Activated naive CD8-positive, alpha-beta T cell treated with anti-CD3 and anti-CD28 coated beads, Interleukin-2, amount 50 U/mL, for 24 hours (primary cell): ENCODE measurements at regions not wholly inside any gene's neighbourhood (a gene's known extent, or its start where the extent isn't known, plus 50 kb on each side); places are given as distances from the start of the nearest gene placed in this dataset.
"Not testable (repeated sequence)": the region's sequence is repeated elsewhere in the genome, so short reads cannot be mapped to it uniquely, and the experiment has no call there.

Experiments used
- ATAC-seq: fragments of 150-1000 bp; cut with Tn5 transposase; one replicate; pipeline ENCODE4 v1.10.0; 2021
- DNase-seq: peaks from one replicate; pipeline ENCODE4 v3.0.0; 2021
- H3K27ac Mint-ChIP-seq: one replicate; pipeline ENCODE4 v1.8.0; 2021; ENCODE audit warnings: mild to moderate bottlenecking, mixed read lengths
- H3K27me3 Mint-ChIP-seq: one replicate; pipeline ENCODE4 v1.8.0; 2021; ENCODE audit warnings: mixed read lengths
- H3K36me3 Mint-ChIP-seq: one replicate; pipeline ENCODE4 v1.8.0; 2021; ENCODE audit warnings: low read depth, mixed read lengths
- H3K4me1 Mint-ChIP-seq: one replicate; pipeline ENCODE4 v1.8.0; 2021; ENCODE audit warnings: mixed read lengths
- H3K4me3 Mint-ChIP-seq: one replicate; pipeline ENCODE4 v1.8.0; 2021; ENCODE audit warnings: mild to moderate bottlenecking, moderate library complexity, mixed read lengths
- H3K9me3 Mint-ChIP-seq: one replicate; pipeline ENCODE4 v1.8.0; 2021; ENCODE audit warnings: mixed read lengths

- H3K27ac Mint-ChIP-seq: no peak overlapping the region
- no peak for DNase-seq
- no peaks in the 10 kb centered on the region for H3K36me3 Mint-ChIP-seq
- no peak overlapping the region for H3K4me3 Mint-ChIP-seq
- H3K27me3 Mint-ChIP-seq: no peaks in the 10 kb centered on the region
- no peaks in the 10 kb centered on the region for H3K9me3 Mint-ChIP-seq
- H3K4me1 Mint-ChIP-seq: peaks cover 13% of the 10 kb centered on the region
- no peak for ATAC-seq
These were observed 125.6 kb downstream of the BANF2 start for GRCh38 chr20:17825252-17825959.

DNA sequence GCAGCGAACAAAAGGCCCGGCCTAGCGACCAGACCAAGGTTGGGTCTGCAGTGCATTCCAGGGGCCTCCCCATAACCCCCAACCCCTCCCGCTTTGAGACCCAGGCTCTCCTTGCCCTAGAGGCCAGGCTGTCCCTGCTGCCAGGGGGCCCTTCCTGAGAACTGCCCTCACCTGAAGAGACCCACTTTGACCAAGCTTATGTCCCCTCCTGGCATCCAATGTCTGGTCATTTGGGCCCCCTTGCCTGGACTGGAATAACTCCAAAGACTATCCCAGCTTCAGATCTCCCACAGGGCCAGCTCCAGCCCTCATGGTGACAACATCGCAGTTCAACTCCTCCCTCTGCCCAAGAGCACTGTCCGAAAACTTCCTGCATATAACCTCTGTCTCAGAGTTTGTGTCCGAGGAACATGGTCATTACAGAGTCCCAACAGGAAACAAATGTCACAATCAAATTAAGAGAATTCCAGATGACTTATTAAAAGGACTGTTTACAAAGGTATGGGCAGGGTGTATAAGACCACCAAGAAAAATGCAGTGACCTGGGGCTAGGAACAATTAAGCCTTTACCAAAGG, 125.0 kb downstream of the BANF2 start:
- H3K27me3 Mint-ChIP-seq: no peaks in the 10 kb centered on the region
- H3K27ac Mint-ChIP-seq: no peak overlapping the region
- H3K4me1 Mint-ChIP-seq: peaks cover 13% of the 10 kb centered on the region
- no peak overlapping the region for H3K4me3 Mint-ChIP-seq
- no peaks in the 10 kb centered on the region for H3K9me3 Mint-ChIP-seq
- ATAC-seq: no peak
- no peaks in the 10 kb centered on the region for H3K36me3 Mint-ChIP-seq
- DNase-seq: no peak

- H3K27ac Mint-ChIP-seq: no peak overlapping the region
- peaks cover 5% of the 10 kb centered on the region for H3K9me3 Mint-ChIP-seq
- H3K4me3 Mint-ChIP-seq: no peak overlapping the region
- no peaks in the 10 kb centered on the region for H3K27me3 Mint-ChIP-seq
- H3K36me3 Mint-ChIP-seq: no peaks in the 10 kb centered on the region
- peaks cover 13% of the 10 kb centered on the region for H3K4me1 Mint-ChIP-seq
- DNase-seq (no peak), ATAC-seq (no peak)
These were observed 123.8 kb downstream of the BANF2 start for GRCh38 chr20:17823409-17824144.

GRCh38 chr20:17822540-17823408, 123.0 kb downstream of the BANF2 start:
- H3K4me1 Mint-ChIP-seq: peaks cover 13% of the 10 kb centered on the region
- DNase-seq (no peak), ATAC-seq (no peak)
- H3K4me3 Mint-ChIP-seq: no peak overlapping the region
- H3K27ac Mint-ChIP-seq: no peak overlapping the region
- H3K9me3 Mint-ChIP-seq: peaks cover 5% of the 10 kb centered on the region
- no peaks in the 10 kb centered on the region for H3K36me3 Mint-ChIP-seq
- H3K27me3 Mint-ChIP-seq: no peaks in the 10 kb centered on the region

GRCh38 chr20:17822039-17822438, 122.3 kb downstream of the BANF2 start:
- DNase-seq: no peak
- peaks cover 5% of the 10 kb centered on the region for H3K9me3 Mint-ChIP-seq
- no peak for ATAC-seq
- peaks cover 13% of the 10 kb centered on the region for H3K4me1 Mint-ChIP-seq
- H3K27ac Mint-ChIP-seq: no peak overlapping the region
- no peak overlapping the region for H3K4me3 Mint-ChIP-seq
- H3K36me3 Mint-ChIP-seq: no peaks in the 10 kb centered on the region
- no peaks in the 10 kb centered on the region for H3K27me3 Mint-ChIP-seq

DNA sequence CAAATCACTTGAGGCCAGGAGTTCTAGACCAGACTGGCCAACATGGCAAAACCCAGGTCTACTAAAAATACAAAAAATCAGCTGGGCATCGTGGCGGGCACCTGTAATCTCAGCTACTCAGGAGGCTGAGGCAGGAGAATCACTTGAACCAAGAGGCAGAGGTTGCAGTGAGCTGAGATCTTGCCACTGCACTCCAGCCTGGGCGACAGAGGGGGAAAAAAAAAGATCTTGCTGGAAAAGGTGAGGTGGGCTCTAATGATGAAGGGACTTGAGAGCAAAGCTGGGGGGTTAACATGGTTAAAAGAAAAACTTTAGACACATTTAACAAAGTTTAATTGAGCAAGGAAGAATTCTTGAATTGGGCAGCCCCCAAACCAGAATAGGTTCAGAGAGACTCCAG, 121.8 kb downstream of the BANF2 start:
- H3K4me1 Mint-ChIP-seq: peaks cover 11% of the 10 kb centered on the region
- H3K27ac Mint-ChIP-seq, H3K9me3 Mint-ChIP-seq, H3K27me3 Mint-ChIP-seq, ATAC-seq, H3K4me3 Mint-ChIP-seq, H3K36me3 Mint-ChIP-seq, DNase-seq: not testable (repeated sequence)

DNA sequence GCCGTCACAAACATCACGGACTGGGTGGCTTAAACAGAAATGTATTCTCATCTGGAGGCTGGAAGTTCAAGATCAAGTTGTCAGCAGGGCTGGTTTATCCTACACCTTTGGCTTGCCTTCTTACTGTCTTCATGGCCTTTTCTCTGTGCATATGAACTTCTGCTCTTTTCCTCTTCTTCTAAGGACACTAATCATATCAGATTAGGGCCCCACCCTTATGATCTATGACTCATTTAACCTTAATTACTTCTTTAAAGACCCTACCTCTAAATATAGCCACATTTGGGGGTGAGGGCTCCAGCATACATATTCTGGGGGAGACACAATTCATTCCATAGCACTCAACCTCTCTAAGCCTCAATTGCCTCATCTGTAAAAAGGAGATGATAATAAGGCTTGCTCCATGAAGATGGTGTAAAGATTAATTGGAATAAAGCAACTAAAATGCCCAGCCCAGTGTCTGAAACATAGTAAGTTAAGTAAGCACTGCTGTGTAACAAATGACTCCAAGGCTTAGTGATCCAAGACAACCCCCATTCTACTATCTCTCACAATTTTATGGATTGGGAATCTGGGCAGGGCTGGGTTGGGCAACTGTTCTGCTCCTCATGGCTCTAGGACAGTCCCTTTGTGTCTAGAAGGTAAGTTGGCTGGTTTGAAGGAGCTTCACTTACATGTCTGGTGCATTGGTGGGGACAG, 119.8 kb downstream of the BANF2 start:
- Mint-ChIP-seq H3K36me3 (no peaks in the 10 kb centered on the region), H3K4me1 (no peaks in the 10 kb centered on the region), H3K27ac (no peak overlapping the region), H3K27me3 (no peaks in the 10 kb centered on the region), H3K9me3 (peaks cover 5% of the 10 kb centered on the region), H3K4me3 (no peak overlapping the region)
- DNase-seq (no peak), ATAC-seq (no peak)

- Mint-ChIP-seq H3K4me1 (no peaks in the 10 kb centered on the region), H3K27ac (no peak overlapping the region), H3K9me3 (peaks cover 5% of the 10 kb centered on the region), H3K27me3 (no peaks in the 10 kb centered on the region), H3K36me3 (no peaks in the 10 kb centered on the region), H3K4me3 (no peak overlapping the region)
- ATAC-seq (no peak), DNase-seq (no peak)
These were observed 118.4 kb downstream of the BANF2 start for GRCh38 chr20:17818187-17818586.

DNA sequence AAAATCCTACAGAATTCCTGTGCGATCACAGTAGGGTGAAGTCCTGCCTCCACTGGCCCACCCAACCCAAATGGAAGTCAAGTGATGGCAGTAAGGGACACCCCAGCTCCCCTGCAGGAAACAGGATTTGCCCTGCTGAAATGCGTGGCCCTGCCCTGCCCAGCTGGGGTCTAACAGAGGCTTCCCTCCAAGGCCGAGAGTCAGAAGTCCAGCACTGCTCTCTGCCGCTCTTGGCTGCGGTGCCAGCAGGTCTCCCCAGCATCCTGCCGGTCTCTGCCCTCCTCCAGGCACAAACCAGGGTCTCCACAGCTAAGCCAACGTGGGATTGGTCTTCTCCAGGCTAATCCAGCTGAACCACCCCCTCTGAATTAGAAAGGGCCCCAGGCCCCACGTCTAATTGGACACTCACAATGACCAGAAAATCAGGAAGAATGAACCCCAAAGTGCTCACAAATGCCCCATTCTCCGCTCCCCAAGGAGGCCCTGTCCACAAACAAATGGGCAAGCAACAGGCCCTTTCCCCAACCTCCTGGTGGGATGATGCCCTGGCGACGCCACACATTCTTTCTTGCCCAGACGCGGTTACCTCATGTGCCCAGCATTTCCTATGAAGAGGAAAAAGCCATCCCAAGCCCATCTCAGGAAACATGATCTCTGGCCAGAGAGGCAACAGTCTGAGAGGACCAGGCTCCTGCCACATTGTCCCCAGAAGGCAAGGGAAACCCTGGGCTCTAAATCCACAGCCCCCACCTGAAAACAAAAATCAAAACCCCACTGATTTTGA, 117.2 kb downstream of the BANF2 start:
- ATAC-seq (no peak), DNase-seq (no peak)
- Mint-ChIP-seq H3K27ac (no peak overlapping the region), H3K4me3 (no peak overlapping the region), H3K36me3 (no peaks in the 10 kb centered on the region), H3K27me3 (no peaks in the 10 kb centered on the region), H3K9me3 (peaks cover 5% of the 10 kb centered on the region), H3K4me1 (no peaks in the 10 kb centered on the region)

GRCh38 chr20:17811628-17811965, 111.8 kb downstream of the BANF2 start:
- no peak overlapping the region for H3K27ac Mint-ChIP-seq
- no peaks in the 10 kb centered on the region for H3K36me3 Mint-ChIP-seq
- DNase-seq (no peak), ATAC-seq (no peak)
- no peaks in the 10 kb centered on the region for H3K9me3 Mint-ChIP-seq
- H3K4me1 Mint-ChIP-seq: no peaks in the 10 kb centered on the region
- H3K27me3 Mint-ChIP-seq: no peaks in the 10 kb centered on the region
- H3K4me3 Mint-ChIP-seq: no peak overlapping the region

DNA sequence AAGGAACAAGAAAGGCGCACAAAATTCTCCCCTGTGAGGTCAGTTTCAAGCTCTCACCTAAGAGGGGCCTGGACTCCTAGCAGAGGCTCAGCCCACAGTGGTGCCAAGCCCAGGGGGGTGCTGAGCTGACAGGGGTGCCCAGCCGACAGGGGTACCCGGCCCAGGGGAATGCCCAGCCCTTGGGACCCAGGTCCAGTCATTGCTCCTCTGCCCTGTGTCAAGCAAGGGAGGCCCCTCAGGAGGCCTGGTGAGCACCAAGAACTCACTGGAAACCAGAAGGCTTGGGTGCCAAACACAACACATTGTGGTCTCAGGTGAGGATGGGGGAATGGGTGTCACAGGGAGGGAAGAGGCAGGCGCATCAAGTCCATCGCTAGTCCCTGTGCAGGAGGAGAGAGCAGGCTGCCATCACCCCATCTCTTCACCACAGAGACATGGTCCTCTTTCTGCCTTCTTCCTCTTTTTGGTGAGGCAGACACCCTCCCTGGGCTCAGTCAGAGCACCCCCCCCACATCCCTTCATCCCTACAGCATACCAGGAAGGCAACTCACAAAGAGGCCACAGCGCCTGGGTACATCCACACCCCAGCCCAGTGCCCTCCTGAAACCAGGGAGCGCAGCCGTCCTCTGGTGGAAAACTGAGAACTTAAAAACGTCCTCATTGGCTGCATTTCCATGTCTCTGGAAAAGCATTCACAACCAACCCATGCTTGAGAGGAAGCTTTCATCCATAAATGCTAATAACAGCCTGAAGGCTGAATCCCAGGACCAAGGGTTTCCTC, 111.3 kb downstream of the BANF2 start:
- H3K4me3 Mint-ChIP-seq: no peak overlapping the region
- H3K9me3 Mint-ChIP-seq: no peaks in the 10 kb centered on the region
- no peak for ATAC-seq

DNA sequence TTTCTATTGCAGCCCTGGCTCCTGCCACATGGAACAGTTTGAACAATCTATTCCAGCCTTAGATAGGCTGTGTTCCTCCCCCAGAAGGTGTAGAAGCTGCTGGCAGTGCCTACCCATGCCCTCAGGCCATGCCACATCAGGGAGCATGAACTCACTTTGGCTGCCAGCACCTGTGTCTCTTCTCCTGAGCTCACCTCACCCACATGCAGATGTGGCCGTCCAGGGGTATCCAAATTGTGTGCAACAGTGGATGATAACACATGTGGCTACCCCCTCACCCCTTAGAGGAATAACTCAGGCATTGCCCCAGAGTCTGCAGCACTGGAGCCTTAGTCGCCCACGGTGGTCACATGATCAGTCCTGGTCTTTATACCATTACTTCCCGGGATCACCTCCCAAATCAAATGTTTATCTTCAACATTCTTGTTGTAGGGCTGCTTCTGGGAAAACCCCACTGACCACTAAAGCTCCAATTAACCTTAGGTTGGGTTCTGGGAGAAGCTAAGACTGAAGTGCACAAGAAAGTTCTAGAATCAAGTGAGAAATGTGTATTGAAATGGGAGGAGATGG, 110.4 kb downstream of the BANF2 start:
- Mint-ChIP-seq H3K4me1 (no peaks in the 10 kb centered on the region), H3K9me3 (no peaks in the 10 kb centered on the region), H3K27ac (no peak overlapping the region), H3K27me3 (peaks cover 2% of the 10 kb centered on the region), H3K36me3 (no peaks in the 10 kb centered on the region), H3K4me3 (no peak overlapping the region)
- no peak for ATAC-seq
- DNase-seq: no peak

More for the DNA sequence above, 111.3 kb downstream of the BANF2 start:
- Mint-ChIP-seq H3K27me3 (no peaks in the 10 kb centered on the region), H3K27ac (no peak overlapping the region), H3K4me1 (no peaks in the 10 kb centered on the region), H3K36me3 (no peaks in the 10 kb centered on the region)
- no peak for DNase-seq
